ENCODE measurements at regions not wholly inside any gene's neighbourhood (a gene's known extent, or its start where the extent isn't known, plus 50 kb on each side); places are given as distances from the start of the nearest gene placed in this dataset.

- Mint-ChIP-seq H3K27ac (no peak overlapping the region), H3K27me3 (ENCODE audit: low read depth in 3 of 3) (peaks cover 12 to 22% (median 18%) of the 10 kb centered on the region in 3 donors), H3K4me3 (peak overlapping the region in 1 of 2 donors; percentile 33), H3K4me1 (no peaks in the 10 kb centered on the region), H3K36me3 (no peaks in the 10 kb centered on the region), H3K9me3 (peaks cover 0 to 2% (median 0%) of the 10 kb centered on the region in 7 donors)
- peak; percentile 75 for TF ChIP-seq CTCF (IDR thresholded peaks at IDR 0.05)
- 40% methylated on average over 16 of the region's 19 CpGs for WGBS (ENCODE audit: insufficient coverage)
- Histone ChIP-seq H3K79me2 (ENCODE audit: insufficient read depth, low read length) (no peaks in the 10 kb centered on the region), H3K27me3 (ENCODE audit: control insufficient read depth in 2 of 2, insufficient read depth in 2 of 2, low read length in 2 of 2) (no peaks in the 10 kb centered on the region), H3K4me3 (replicated peaks in 1 of 3; ENCODE audit: low read depth in 2 of 3, low read length in 3 of 3) (no peak overlapping the region), H3K4me1 (ENCODE audit: control insufficient read depth in 1 of 2, insufficient read depth in 2 of 2, low read length in 2 of 2) (no peaks in the 10 kb centered on the region), H2AFZ (ENCODE audit: insufficient read depth, low read depth, low read length, poor library complexity, severe bottlenecking) (peak overlapping the region; percentile 37), H3K27ac (ENCODE audit: low read depth in 1 of 2, low read length in 2 of 2) (no peak overlapping the region), H4K20me1 (ENCODE audit: insufficient read depth, low read length) (no peaks in the 10 kb centered on the region), H3K9ac (ENCODE audit: insufficient read depth, low read length, poor library complexity, severe bottlenecking) (no peak overlapping the region), H3K36me3 (replicated peaks in 1 of 2; ENCODE audit: control insufficient read depth in 1 of 2, insufficient read depth in 2 of 2, low read length in 2 of 2) (no peaks in the 10 kb centered on the region), H3K9me3 (replicated peaks in 1 of 2; ENCODE audit: control insufficient read depth in 1 of 2, insufficient read depth in 1 of 2, low read length in 2 of 2) (no peaks in the 10 kb centered on the region), H3K4me2 (replicated peaks; ENCODE audit: extremely low read depth, low read length, poor library complexity, severe bottlenecking) (peak overlapping the region; percentile 11)
- DNase-seq, result peak in 2 of 3 donors; percentile 12 to 13
- intact Hi-C loops (cut with micrococcal nuclease), result no loop called here
Measured at GRCh38 chr11:115990004-115990447, 485.8 kb upstream of the CADM1 start.

- Histone ChIP-seq H3K4me1 (ENCODE audit: control insufficient read depth in 1 of 2, insufficient read depth in 2 of 2, low read length in 2 of 2) (no peaks in the 10 kb centered on the region), H3K79me2 (ENCODE audit: insufficient read depth, low read length) (no peaks in the 10 kb centered on the region), H3K4me2 (replicated peaks; ENCODE audit: extremely low read depth, low read length, poor library complexity, severe bottlenecking) (no peak overlapping the region), H3K4me3 (replicated peaks in 1 of 3; ENCODE audit: low read depth in 2 of 3, low read length in 3 of 3) (no peak overlapping the region), H3K9me3 (replicated peaks in 1 of 2; ENCODE audit: control insufficient read depth in 1 of 2, insufficient read depth in 1 of 2, low read length in 2 of 2) (no peaks in the 10 kb centered on the region), H3K36me3 (replicated peaks in 1 of 2; ENCODE audit: control insufficient read depth in 1 of 2, insufficient read depth in 2 of 2, low read length in 2 of 2) (no peaks in the 10 kb centered on the region), H4K20me1 (ENCODE audit: insufficient read depth, low read length) (no peaks in the 10 kb centered on the region), H3K27ac (ENCODE audit: low read depth in 1 of 2, low read length in 2 of 2) (no peak overlapping the region), H3K9ac (ENCODE audit: insufficient read depth, low read length, poor library complexity, severe bottlenecking) (no peak overlapping the region), H2AFZ (ENCODE audit: insufficient read depth, low read depth, low read length, poor library complexity, severe bottlenecking) (no peak overlapping the region), H3K27me3 (ENCODE audit: control insufficient read depth in 2 of 2, insufficient read depth in 2 of 2, low read length in 2 of 2) (no peaks in the 10 kb centered on the region)
- Mint-ChIP-seq H3K9me3 (no peaks in the 10 kb centered on the region), H3K4me1 (no peaks in the 10 kb centered on the region), H3K27ac (no peak overlapping the region), H3K4me3 (no peak overlapping the region), H3K36me3 (no peaks in the 10 kb centered on the region), H3K27me3 (ENCODE audit: low read depth in 3 of 3) (peaks cover 6 to 20% (median 19%) of the 10 kb centered on the region in 3 donors)
- WGBS (ENCODE audit: insufficient coverage), result 100% methylated on average over 1 of the region's 6 CpGs
- DNase-seq, result no peak
- TF ChIP-seq CTCF (IDR thresholded peaks at IDR 0.05), result no peak
- intact Hi-C loops (cut with micrococcal nuclease), result no loop called here
Measured at GRCh38 chr11:115985896-115986295, 481.7 kb upstream of the CADM1 start.

All from CD14-positive monocyte (primary cell).